CD4-positive, alpha-beta T cell treated with Interleukin-6 at 100 ng/mL for 8 hours (primary cell): ENCODE measurements at regions not wholly inside any gene's neighbourhood (a gene's known extent, or its start where the extent isn't known, plus 50 kb on each side); places are given as distances from the start of the nearest gene placed in this dataset.

Source experiments
- DNase-seq: peaks from one replicate; pipeline ENCODE4 v3.0.0-alpha.2; 2020; ENCODE audit warnings: mixed read lengths, low spot score

GRCh38 chr13:90534617-90535370, 812.7 kb upstream of the MIR17HG start:
- DNase-seq, result no peak

- no peak for DNase-seq
These were observed 812.1 kb upstream of the MIR17HG start for GRCh38 chr13:90535421-90535820.

GRCh38 chr13:90538063-90538462, 809.4 kb upstream of the MIR17HG start:
- no peak for DNase-seq

- DNase-seq, result no peak
These were observed 806.1 kb upstream of the MIR17HG start for GRCh38 chr13:90541346-90541745.

- no peak for DNase-seq
These were observed 804.5 kb upstream of the MIR17HG start for GRCh38 chr13:90542959-90543505.

GRCh38 chr13:90545070-90545840, 802.2 kb upstream of the MIR17HG start:
- DNase-seq, result no peak

- no peak for DNase-seq
These were observed 800.2 kb upstream of the MIR17HG start for GRCh38 chr13:90547272-90547790.

- no peak for DNase-seq
These were observed 796.2 kb upstream of the MIR17HG start for GRCh38 chr13:90551253-90551652.

GRCh38 chr13:90552702-90553101, 794.8 kb upstream of the MIR17HG start:
- no peak for DNase-seq

GRCh38 chr13:90553159-90553558, 794.3 kb upstream of the MIR17HG start:
- DNase-seq, result no peak

GRCh38 chr13:90557626-90558025, 789.9 kb upstream of the MIR17HG start:
- DNase-seq, result no peak

- DNase-seq, result no peak
These were observed 785.0 kb upstream of the MIR17HG start for GRCh38 chr13:90562443-90562842.

GRCh38 chr13:90564096-90564495, 783.4 kb upstream of the MIR17HG start:
- DNase-seq, result no peak

GRCh38 chr13:90564566-90564965, 782.9 kb upstream of the MIR17HG start:
- no peak for DNase-seq

GRCh38 chr13:90565985-90566713, 781.3 kb upstream of the MIR17HG start:
- DNase-seq, result no peak

GRCh38 chr13:90568165-90568564, 779.3 kb upstream of the MIR17HG start:
- no peak for DNase-seq

- DNase-seq, result no peak
These were observed 771.4 kb upstream of the MIR17HG start for GRCh38 chr13:90576067-90576466.

GRCh38 chr13:90577726-90578125, 769.8 kb upstream of the MIR17HG start:
- DNase-seq, result no peak

GRCh38 chr13:90585392-90585791, 762.1 kb upstream of the MIR17HG start:
- DNase-seq, result no peak

GRCh38 chr13:90591260-90591926, 756.1 kb upstream of the MIR17HG start:
- no peak for DNase-seq

GRCh38 chr13:90591927-90592268, 755.6 kb upstream of the MIR17HG start:
- no peak for DNase-seq

- no peak for DNase-seq
These were observed 754.5 kb upstream of the MIR17HG start for GRCh38 chr13:90592943-90593342.
